GM18502 (cell line): ENCODE measurements at regions not wholly inside any gene's neighbourhood (a gene's known extent, or its start where the extent isn't known, plus 50 kb on each side); places are given as distances from the start of the nearest gene placed in this dataset.
"Not testable (repeated sequence)": the region's sequence is repeated elsewhere in the genome, so short reads cannot be mapped to it uniquely, and the experiment has no call there.

ENCODE experiments used
- ATAC-seq: cut with Tn5 transposase; IDR thresholded peaks from one replicate; pipeline ENCODE4 v1.9.1; 2021; ENCODE audit warnings: mild to moderate bottlenecking; ENCODE audit not compliant: unreplicated experiment, poor library complexity

DNA sequence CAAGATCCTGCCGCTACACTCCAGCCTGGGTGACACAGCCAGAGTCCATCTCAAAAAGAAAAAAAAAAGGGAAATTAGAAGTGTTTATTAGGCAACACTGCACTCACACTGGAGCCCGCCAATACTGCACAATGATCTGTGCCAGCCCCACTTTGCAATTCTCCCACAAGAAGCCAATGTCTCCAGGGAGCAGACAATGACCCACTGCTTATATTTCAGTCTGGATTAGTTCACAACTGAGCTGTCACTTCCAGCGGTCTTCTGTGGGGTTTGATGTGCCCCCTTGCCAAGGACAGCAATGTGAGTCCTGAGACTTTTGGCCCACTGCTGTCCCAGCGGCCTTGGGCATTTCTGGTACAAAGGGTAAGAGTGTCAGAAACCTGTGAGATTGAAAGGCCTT, 85.6 kb upstream of the PPM1B start:
- ATAC-seq = no peak

DNA sequence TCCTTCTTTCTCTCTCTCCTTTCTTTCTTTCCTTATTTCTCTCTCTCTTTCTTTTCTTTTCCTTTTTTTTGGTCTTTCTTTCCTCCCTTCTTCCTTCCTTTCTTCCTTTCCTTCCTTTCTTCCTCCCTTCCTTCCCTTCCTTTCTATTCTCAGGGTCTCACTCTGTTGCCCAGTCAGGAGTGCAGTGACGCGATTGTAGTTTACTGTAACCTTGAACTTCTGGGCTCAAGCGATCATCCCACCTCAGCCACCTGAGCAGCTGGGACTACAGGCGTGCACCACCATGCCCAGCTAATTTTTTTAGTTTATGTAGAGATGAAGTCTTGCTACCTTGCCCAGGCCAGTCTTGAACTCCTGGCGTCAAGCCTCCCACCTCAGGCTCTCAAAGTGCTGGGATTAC, 83.8 kb upstream of the PPM1B start:
- ATAC-seq = no peak

DNA sequence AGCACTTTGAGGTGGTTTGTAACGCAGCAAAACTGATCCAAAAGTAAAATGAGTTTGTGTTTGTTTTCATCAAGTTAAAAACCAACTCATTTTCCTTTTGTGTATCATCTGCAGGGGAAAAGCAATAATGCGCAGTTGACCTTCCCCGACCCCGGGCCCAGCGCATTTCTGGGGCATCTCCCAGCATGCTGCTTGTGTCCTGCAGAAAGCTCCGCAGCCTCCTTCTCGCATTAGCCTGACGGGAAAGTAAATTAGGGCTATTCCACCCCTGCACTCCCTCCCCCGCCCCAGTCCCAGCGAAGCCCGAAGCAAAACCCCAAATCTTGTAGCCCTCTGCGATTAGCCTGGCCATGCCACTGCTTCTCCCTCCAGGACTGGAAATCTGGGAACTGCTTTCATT, 82.0 kb upstream of the PPM1B start:
- ATAC-seq = no peak

DNA sequence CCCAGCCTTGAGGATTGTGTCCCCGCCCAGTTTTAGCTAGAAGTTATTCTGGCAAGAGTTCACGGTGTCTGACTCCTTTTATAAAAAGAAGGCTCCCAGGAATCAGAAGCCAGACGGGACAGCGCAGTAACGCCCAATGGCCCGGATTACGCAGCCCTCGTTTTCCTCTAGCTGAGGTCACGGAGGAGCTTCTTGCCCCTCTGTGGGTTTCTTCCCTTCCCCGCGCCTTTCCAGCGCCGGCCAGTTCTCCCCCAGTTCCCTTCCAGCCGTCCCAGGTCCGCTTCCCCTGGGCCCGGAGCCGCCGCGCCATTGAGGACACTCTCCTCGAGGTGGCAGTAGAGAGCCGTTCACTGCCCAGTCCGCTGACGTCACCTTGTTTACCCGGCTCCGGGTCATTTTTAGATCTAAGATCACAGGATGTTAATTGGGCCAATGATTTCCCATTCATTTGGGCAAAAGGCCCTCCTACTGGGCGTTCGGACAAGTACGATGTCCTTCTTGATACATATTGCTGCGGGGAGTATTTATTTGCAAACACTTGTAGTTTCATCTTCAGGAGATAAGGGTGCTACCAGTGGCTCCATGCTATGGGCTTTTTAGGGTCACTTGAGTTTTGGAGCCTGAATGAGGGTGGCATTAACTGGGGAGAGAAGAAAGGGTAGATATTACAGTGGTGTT, 81.5 kb upstream of the PPM1B start:
- ATAC-seq = peak; percentile 81

DNA sequence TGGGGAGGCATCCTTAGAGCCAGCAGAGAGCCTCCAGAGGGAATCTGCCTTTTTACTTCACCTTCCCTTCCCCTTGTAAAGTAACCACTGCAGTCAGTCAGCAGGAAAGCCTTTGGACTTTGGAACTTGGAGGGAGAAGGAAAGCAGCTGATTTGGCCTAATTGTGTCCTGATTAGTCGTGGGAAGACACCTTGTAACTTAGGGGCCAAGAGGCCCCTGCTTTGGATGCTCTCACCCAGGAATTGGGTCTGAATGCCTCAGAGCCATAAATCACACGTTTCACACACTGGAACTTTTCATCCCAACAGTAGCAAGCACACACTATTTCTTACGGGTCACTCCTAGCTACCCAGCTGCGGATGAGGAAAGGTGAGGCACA, 81.0 kb upstream of the PPM1B start:
- no peak for ATAC-seq

DNA sequence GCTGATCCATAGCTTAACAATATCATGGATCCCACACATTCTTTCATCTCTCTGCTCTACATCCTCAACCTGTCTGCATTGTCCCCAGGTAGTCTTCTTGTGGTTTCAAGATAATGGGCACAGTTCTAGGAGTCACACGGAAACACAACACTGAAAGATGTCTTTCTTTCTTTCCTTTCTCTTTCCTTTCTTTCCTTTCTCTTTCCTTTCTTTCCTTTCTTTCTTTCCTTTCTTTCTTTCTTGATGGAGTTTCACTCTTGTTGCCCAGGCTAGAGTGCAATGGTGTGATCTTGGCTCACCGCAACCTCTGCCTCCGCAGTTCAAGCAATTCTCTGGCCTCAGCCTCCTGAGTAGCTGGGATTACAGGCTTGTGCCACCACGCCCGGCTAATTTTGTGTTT, 76.2 kb upstream of the PPM1B start:
- ATAC-seq = not testable (repeated sequence)

DNA sequence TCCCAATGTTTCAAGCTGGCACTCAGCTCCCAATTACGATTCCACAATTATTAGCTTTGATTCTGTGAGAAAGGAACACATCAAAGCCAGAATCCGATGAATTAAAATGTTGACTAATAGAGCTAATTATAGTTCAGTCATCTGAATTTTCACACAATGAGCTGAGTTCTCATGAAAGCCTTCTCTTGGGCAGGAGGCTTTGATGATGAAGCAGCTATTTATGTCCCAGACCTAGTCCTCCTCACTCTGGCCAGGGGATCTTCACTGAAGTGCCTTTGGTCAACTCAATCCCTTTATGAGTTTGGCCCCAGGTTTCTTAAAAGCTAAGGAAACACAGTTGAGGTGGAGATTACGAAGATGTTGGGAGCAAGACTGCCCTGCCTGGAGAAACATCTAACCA, 74.7 kb upstream of the PPM1B start:
- ATAC-seq = no peak

DNA sequence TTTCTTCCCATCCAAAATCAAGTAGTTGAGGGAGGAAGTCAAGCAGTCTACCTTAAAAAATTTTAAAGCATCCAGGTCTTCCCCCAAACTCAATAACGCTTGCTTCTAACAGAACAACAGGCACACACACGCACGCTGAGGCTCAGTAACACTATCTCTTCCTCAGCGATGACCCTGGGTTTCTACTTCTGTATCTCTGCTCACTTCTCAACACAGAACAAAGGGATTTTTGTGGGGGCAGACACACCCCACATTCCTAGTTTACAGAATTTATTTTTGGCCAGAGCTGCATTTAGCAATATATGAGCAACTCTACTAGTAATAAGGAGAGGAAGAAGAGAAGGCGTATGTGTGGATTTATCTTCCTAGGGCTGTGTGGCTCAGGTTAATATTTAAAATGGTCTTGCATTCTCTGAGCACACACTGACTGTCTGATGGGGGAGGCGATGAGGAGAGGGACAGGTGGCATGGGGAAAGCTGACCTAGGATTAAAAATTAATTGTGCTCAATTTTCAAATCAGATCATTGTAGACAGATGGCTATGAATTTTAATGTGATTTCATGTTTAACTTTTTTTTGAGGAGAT, 71.3 kb upstream of the PPM1B start:
- no peak for ATAC-seq

DNA sequence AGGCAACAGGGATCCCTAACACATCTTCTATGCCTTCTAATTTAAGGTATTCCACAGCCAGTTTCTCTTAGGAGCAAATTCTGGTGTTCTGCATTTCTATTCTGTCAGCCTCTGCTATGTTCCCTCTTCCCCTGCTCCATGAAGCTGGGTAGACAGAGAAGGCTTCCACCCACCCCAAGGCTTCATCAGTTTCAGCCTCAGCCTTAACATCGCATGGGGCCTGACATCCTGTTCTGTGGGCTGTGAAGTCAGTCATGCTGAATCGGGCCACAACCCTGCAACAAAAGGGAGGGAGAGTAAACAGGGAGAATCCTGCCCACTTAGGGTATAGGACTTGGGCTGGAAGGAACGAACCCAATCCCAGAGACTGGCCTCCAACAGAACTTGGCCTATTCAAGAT, 70.6 kb upstream of the PPM1B start:
- peak; percentile 59 for ATAC-seq

DNA sequence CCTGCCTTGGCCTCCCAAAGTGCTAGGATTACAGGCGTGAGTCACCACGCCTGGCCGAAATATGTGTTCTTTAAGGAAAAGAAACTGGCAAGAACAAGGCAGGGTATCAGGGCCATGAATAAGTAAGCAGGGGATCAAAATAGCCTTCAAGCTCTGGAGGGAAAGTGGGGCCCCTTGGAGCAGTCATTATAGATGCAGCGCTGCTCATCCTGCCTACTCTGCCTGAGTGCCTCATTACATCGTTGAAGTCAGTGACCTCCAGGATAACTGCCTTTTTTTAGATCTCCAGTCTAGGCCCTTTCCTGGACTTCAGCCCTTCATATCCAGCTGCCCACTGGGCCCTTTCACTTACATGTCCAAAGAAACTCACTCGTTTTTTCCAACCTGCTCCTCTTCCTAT, 69.8 kb upstream of the PPM1B start:
- no peak for ATAC-seq

DNA sequence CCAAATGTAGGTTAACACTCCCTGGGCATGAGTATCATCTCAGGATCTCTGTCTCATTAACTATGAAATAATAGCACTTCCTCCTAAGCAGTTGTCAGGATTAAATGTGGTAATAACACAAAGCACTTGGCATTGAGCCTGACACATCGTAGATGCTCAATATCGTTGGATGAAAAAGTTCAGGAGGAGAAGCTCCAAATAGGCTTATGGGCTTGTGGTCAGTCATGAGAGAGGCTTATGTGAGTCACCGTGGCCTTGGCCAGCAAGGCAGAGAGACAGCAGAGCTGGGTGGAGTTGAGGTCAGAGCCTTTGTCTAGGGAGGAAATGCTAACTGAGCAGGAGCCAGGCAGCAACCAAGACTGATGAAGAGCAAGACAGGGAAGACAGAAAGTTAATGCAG, 68.3 kb upstream of the PPM1B start:
- no peak for ATAC-seq

DNA sequence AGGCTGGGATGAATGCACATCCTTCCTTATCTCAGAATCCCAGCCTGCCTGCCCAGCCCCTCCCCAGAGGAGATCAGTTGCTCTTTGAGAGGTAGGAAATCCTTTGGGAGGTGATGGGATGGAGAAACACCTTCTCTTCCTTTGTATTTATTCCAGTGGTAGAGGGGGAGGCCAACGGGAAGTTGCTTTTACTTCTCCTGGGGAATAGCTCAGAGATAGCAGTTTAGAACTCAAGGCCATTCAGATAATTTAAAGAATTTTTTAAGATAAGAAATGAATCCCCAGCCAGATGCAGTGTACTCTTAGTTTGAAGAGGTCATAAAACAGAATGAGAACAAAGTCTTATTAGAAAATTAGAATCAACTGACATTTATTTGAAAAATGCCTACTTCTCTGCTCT, 67.4 kb upstream of the PPM1B start:
- ATAC-seq = no peak

DNA sequence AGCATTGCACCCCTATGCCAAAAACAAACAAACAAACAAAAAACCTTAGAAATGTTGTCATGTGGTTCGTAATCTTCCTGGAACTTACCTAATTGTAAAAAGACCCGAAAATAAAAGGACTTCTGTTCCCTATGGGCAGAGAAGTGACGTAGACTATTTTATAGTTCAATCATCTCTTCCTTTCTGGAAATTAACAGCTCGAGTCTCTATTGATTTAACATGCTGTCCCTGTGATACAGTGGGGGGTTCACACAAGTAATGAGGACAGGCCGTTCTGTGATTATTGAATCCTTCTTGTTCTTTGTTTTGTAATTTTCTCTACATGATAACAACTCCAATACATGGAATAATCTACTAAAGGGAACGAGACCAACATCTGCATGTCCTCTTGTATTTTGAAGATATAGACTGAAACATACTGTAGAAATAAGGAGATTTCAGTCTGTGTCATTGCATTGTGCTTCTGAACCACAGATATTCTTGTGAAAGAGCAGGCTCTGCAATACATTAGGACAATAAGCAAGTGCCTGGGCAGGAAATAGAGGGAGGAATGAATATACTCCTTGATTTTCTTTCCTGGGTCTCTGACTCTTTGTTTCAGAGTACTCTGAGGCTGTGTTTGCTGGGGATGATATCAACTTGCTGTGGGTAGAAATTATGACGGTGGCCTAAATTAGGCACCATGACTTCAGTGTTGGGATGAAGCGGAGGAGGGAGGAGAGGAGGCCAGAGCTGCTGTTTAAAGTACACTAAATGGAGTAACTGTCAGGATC, 65.7 kb upstream of the PPM1B start:
- ATAC-seq = no peak

DNA sequence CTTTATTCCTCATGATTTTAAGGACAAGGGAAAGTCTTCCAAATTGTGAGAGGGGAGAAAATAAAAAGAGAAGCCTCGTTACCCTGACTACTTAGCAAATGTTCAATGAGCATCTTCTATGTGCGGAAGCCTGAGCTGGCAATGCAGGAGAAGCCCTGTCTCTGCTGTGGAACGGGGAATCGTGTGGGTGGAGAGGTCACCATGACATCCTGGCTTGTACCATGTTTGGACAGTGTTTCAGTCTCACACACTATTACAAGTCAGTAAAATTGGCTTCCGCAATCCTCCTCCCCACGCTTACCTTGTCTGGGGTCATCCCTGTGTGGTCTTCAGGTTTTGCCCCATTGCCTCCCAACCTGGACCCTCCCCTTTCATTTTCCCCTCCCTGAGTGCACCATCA, 65.0 kb upstream of the PPM1B start:
- no peak for ATAC-seq

DNA sequence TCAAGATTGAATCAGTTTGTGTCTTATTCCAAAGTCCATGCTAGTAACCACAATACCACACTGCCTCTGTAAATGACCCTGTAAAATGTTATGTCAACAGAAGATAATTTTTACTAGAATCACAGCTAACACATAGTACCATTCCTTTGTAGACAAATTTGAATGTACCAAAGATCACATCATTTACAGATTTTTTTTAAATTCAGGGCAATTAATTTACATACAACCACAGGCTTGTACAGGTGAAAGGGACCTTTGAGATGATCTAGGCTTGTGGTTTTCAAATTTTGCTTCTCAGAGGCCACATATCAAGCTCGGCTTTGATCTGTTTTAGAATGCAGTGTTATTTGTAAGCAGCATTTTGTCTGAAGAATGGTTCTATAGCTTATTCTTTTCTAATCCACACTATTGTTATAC, 63.8 kb upstream of the PPM1B start:
- no peak for ATAC-seq

DNA sequence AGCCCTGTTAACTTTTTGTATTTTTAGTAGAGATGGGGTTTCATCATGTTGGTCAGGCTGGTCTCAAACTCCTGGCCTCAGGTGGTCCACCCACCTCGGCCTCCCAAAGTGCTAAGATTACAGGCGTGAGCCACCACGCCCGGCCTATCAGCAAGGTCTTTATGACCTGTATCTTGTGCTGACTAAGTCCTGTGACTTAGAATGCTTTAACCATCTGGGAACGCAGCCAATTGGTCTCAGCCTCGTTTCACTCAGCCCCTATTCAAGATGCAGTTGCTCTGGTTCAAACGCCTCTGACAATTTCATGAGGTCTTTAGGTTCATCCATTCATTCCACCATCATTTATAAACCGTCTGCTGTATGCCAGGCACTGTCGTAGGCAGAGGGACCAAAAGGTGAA, 62.2 kb upstream of the PPM1B start:
- ATAC-seq = not testable (repeated sequence)

DNA sequence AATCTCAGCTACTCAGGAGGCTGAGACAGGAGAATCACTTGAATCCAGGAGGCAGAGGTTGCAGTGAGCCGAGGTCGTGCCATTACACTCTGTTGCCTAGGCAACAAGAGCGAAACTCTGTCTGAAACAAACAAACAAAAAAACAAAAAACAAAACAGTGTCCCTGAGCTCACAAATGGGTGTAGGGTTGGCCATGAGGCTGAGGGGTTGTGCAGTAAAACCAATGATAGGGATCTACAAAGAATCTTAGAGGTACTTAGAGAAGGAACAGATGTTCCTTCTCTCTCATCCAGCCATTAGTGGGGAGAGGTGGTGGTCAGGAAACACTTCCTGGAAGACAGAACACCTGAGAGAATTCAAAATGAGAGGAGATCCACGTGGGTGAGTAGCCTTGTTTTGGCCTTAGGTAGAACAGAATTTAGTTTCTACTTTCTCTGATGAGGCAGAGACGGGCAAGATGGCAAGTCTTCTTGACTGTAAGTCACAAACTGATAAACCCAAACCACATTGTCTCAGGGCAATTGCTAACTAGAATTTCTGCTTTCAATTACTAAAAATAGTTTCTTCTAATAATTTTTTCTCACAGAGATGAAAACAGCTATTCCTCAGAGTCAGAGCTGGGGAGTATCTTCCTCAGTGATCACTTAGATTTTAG, 61.5 kb upstream of the PPM1B start:
- peak; percentile 77 for ATAC-seq

DNA sequence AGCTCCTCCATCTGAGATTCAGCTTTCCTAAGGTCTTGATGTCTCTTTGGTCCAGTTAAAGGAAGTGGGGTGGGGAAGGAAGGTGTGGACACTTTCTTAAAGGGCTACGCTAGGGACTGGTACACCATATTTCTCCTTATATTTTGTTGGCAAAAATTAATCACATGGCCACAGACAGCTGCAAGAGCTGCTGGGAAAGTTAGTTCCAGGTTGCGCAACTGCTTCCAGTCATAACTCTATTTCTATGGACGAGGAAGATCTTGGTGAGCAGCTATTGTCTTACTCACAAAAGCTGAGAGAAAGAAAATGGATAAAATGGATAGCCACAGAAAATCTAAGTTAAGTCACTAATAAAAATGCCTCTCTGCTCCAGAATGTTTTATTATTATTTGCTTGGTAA, 60.7 kb upstream of the PPM1B start:
- no peak for ATAC-seq

DNA sequence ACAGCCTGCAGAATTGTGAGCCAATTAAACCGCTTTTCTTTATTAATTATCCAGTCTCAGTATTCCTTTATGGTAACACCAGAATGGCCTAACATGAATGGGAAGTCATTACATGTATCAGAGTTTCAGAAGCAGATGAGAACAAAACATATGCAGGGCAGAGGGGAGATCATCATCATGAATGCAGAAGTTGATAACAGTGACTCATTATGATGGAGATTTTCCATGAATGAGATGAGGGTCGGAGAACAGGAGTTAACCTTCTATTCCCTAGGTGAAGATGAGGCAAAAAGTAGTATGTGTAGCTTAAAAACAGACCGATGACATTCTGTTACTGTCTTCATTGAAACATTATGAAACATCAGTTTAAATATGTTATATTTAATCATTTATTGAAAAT, 59.5 kb upstream of the PPM1B start:
- no peak for ATAC-seq

DNA sequence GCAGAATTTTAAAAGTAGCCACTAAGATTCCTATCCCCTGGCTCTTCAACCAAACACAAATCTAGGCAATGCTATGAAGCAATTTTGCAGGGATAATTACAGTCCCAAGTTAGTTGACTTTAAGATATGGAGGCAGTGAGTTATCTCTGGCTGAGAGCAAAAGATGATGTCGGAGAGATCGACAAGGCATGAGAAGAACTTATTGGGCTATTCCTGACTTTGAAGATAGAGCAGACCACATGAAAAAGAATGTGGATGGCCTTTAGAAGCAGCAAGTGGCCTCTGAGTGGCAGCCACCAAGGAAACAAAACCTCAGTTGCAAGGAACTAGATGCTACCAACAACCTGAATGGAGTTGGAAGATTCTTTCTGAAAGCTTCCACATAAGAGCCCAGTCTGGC, 58.2 kb upstream of the PPM1B start:
- no peak for ATAC-seq

DNA sequence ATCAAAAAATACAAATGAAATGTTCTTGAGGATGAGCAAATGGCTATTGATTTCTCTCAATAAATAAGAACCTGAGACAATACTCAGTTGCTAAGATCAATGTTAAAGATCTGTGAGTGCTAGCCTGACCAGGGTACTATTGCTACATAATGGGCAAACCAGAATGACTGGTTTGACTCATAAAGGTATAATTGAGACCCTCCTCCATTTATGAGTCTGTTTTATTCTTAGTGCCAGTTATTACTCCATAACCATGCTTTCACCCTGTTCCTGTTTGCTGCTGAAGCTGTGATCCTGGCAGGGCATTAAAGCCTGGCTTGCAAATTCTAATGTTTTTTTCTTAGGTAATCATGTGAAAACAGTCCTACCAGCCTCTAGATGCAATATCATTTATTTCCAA, 56.6 kb upstream of the PPM1B start:
- ATAC-seq = no peak
